ENCODE measurements at regions not wholly inside any gene's neighbourhood (a gene's known extent, or its start where the extent isn't known, plus 50 kb on each side); places are given as distances from the start of the nearest gene placed in this dataset.
"Not testable (repeated sequence)": the region's sequence is repeated elsewhere in the genome, so short reads cannot be mapped to it uniquely, and the experiment has no call there.

DNA sequence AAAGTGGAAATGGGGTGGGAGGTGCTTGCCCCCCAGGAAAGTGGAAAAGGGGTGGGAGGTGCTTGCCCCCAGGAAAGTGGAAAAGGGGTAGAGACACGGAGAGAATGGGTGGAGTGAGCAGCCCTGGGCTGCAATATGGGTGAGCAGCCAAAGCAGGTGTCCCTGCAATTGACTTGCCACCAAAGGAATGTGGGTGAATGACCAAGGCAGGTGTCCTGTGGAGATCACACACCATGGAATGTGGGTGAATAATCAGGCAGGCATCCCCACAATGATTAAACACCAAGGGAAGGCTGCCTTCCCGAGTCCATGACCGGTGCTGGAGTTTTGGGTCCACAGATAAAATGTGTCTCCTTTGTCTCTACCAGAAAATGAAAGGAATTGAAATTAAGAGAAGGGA is 292.8 kb upstream of the ARHGEF26 start:
- TF ChIP-seq, protein P1, sequence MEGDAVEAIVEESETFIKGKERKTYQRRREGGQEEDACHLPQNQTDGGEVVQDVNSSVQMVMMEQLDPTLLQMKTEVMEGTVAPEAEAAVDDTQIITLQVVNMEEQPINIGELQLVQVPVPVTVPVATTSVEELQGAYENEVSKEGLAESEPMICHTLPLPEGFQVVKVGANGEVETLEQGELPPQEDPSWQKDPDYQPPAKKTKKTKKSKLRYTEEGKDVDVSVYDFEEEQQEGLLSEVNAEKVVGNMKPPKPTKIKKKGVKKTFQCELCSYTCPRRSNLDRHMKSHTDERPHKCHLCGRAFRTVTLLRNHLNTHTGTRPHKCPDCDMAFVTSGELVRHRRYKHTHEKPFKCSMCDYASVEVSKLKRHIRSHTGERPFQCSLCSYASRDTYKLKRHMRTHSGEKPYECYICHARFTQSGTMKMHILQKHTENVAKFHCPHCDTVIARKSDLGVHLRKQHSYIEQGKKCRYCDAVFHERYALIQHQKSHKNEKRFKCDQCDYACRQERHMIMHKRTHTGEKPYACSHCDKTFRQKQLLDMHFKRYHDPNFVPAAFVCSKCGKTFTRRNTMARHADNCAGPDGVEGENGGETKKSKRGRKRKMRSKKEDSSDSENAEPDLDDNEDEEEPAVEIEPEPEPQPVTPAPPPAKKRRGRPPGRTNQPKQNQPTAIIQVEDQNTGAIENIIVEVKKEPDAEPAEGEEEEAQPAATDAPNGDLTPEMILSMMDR (IDR thresholded peaks at IDR 0.05) = not testable (repeated sequence)
- not testable (repeated sequence) for TF ChIP-seq POLR2A (IDR thresholded peaks at IDR 0.05)
